ENCODE measurements at regions not wholly inside any gene's neighbourhood (a gene's known extent, or its start where the extent isn't known, plus 50 kb on each side); places are given as distances from the start of the nearest gene placed in this dataset.
A peak's percentile ranks its signal among the peaks of the same experiment; 100 is the strongest.

DNA sequence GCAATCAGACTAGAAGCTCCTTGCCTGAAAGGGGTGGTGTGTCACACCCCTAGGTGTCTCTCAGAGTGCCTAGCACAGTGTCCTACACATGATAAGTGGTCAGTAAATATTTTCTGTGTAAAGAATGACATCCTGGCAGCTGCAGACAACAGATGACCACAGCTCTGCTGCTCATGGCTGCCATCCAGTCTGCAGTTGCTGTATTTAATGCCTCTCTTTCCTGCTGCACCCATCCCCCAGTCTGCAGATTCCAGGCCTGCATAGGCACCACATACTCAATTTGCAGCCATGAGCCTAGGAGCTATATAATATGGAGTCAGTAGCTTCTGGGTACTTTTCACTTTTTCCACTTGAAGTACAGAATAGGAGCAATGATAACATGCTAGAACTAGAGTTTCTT, 94.9 kb upstream of the NR4A3 start:
- DNase-seq: peak; percentile 32

- DNase-seq: no peak
These were observed 91.6 kb upstream of the NR4A3 start for GRCh38 chr9:99730062-99730461.

DNA sequence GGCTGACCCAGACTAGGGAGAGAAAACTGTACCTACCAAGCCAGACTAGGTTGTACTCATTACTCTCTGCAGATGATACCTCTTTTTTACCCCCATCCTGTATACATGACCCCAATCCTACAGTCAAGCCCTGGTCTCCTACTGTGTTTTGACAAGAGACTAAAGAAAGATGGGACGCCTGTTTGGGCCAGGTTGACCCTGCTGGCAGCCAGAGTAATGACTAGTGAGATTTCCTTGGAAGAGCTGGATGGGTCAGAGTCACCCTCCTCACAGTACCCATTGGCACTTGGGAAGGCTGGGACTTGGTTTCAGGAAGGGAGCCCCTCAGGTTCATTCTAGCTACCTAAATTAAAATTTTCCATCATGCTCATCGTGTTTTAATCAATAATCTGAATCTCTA, 89.7 kb upstream of the NR4A3 start:
- DNase-seq: no peak

DNA sequence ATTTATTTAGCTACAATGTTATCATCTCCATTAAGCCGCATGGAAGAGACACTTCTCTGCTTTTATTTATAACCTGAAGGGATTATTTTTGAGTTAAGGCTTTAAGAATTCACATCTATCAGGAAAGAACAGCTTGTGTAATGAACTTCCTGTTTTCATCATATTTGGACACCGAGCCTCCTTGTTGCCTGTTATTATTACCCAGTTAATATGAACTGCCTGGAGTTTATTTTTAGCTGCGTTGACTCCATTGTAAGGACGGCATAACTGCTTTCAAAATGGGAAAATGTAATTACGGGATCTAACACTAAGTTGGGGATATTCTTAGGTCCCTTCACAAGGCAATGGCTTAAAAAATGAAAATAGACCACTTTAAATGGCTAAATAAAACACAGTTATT, 89.0 kb upstream of the NR4A3 start:
- DNase-seq: no peak

GRCh38 chr9:99735041-99735440, 86.6 kb upstream of the NR4A3 start:
- DNase-seq: no peak

- no peak for DNase-seq
These were observed 85.4 kb upstream of the NR4A3 start for GRCh38 chr9:99736291-99736690.

GRCh38 chr9:99737649-99738048, 84.0 kb upstream of the NR4A3 start:
- DNase-seq: no peak

- DNase-seq: no peak
These were observed 78.7 kb upstream of the NR4A3 start for GRCh38 chr9:99743006-99743405.

GRCh38 chr9:99743455-99743854, 78.2 kb upstream of the NR4A3 start:
- DNase-seq: no peak

DNA sequence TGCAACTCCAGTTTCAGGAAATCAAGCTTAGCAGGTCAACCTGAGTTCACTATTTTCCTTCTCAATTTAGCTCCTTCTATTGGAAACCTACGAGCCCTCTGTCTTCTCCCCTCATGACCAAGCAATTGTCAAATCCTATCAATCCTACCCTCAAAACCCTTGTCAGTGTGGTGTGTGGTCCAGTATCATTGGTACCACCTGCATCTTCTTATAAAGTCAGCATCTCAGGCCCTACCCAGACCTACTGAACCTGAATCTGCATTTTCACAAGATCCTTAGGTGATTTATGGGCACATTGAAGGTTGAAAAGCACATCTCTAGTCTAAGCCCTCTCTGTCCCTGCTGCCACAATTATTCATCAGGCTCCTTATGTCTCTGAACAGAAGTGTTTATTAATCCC, 77.6 kb upstream of the NR4A3 start:
- DNase-seq: no peak

GRCh38 chr9:99745085-99745484, 76.6 kb upstream of the NR4A3 start:
- DNase-seq: no peak

DNA sequence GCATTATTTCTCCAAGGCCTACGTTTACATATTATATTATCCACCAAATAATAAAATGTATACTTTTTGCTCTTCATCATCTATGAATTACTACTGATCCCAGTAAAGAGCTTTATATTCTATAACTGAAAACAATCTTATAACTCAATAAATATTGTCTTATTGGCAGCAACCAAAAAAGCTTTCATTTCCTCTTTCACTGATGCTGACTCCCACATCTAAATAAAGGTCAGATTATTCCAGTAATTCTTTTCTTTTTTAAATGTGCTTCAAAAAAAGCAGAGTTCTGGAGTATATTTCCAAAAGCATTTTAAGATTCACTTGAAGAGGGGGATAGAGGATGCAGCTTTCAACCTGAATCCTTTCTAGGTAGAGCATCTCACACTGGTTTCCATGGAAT, 75.3 kb upstream of the NR4A3 start:
- DNase-seq: no peak

GRCh38 chr9:99748266-99748665, 73.4 kb upstream of the NR4A3 start:
- no peak for DNase-seq

DNA sequence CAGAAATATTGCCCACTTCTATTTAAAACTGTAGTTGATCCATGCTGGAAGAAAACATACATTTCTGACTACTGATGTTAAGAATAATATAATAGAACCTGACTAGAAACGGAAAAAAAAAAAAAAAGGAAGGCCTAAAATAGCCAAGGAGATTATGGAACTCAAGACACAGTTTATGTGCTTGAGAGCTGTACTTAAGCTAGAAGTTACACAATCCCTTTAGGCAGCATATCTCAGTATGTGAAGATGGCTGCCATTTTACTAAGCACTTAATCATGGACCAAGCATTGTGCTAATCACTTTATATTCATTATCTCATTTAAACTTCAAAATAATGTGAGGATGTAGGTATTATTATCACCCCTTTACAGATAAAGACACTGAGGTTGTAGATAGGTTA, 73.0 kb upstream of the NR4A3 start:
- no peak for DNase-seq

DNA sequence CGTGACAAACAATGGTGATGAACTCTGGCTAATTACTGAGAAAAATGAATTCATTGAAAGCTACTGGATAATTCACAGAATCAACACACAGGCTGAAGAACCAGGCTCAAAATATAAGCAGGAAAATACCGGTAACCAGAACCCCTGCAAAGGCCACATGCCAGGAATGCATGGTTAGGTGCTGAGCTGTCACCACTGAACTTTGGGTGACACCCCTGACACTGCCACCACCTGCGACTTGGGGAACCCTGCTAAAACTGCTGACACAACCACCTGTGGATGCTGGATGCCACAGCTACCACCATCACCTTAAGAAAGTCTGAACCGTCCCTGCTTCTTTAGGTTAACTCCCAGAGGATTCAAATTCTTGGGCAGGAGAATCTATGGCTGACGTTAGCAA, 72.0 kb upstream of the NR4A3 start:
- no peak for DNase-seq

DNA sequence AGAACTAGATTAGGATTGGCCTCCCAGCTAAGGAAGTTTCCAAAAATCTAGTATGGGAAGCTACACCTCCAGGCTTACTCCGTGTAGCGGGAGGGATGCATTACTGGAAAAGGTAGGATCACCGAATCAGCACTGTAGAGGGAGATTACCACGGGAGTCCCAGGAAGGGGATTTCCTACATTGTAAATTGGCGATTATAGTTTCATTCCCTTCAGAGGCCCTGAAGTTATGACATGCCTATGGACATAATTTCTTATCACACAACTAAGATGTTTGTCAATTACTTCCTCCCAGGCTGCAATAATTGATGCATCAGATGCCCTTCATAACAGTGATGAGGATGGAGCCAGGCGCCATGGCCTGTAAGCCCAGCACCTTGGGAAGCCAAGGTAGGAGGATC, 71.2 kb upstream of the NR4A3 start:
- no peak for DNase-seq

- no peak for DNase-seq
These were observed 69.1 kb upstream of the NR4A3 start for GRCh38 chr9:99752417-99753109.

DNA sequence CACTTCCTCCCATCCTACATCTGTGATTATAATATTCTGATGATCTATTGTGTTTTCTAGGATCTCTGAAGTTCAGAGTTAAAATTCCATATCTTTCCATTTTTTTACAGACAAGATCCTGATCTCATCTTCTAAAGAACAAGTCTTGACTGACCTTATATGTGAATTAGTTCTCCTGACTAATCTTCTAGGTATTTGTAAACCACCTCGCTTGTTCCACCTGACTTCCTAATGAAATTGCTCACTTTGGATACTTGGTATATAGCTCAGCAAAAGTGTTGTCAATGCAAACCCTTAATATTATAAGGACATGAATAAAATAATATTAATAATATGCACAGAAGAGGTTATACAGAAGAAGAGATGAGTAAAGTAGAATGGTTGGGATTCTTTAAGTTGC, 68.2 kb upstream of the NR4A3 start:
- no peak for DNase-seq

DNA sequence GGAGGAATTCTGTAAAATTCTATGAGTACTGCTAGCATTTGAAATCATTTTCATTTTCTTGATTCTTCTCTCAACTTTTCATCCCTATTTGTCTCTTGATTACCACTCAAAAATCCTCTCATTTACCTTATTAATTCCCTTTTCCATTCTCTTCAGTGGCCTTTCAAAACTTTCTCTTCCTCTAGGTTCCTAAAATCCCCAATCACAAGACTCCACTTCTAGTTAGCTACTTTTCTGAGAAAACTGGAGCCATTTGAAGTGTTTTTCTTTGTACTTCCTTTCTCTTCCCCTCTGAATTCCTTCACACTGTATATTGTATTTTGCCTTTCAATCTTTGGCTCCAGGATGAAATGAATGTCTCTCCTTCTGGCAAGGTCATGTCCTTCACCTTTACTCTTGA, 61.3 kb upstream of the NR4A3 start:
- DNase-seq: no peak

GRCh38 chr9:99762470-99762869, 59.2 kb upstream of the NR4A3 start:
- no peak for DNase-seq

All from SHP77 treated with DMSO at 0.1 percent for 48 hours (cell line).